ENCODE measurements at regions not wholly inside any gene's neighbourhood (a gene's known extent, or its start where the extent isn't known, plus 50 kb on each side); places are given as distances from the start of the nearest gene placed in this dataset.

DNA sequence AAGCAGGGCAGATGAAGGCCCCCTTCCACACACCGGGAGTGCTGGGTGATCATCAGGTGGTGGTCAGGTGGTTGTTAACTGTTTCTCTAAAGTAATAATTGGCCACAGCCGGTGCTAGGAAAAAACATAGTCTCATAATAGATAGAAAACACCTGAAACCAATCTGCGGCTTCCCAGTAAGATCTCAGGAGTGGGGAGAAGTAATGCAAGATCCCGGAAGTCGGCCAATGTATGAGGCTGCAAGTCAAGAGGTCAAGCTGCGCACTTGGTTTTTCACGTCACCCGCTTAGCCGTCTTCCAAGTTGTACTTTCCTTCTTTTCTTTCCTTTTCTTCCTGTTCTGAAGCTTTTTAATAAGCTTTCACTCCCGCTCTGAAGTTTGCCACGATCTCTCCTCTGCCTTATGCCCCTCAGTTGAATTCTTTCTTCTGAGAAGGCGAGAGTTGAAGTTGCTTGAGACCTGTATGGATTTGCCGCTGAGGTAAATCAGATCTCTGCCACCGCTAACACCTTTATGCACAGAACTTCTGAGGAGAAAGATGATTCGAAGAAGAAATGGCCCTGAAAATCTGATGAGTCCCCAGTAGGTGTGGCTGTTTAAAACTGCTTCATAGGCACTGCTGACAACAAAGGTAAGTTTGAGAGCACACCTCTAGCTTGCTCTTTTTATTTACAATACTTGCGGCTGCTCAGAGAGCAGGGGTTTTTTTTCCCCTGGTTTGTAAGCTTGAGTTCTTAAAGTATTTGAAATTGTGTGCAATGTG, 406.6 kb downstream of the FAM170A start:
- no peak for TF ChIP-seq EZH2 (IDR thresholded peaks at IDR 0.05; ENCODE audit: low read length)
- TF ChIP-seq, protein P1, sequence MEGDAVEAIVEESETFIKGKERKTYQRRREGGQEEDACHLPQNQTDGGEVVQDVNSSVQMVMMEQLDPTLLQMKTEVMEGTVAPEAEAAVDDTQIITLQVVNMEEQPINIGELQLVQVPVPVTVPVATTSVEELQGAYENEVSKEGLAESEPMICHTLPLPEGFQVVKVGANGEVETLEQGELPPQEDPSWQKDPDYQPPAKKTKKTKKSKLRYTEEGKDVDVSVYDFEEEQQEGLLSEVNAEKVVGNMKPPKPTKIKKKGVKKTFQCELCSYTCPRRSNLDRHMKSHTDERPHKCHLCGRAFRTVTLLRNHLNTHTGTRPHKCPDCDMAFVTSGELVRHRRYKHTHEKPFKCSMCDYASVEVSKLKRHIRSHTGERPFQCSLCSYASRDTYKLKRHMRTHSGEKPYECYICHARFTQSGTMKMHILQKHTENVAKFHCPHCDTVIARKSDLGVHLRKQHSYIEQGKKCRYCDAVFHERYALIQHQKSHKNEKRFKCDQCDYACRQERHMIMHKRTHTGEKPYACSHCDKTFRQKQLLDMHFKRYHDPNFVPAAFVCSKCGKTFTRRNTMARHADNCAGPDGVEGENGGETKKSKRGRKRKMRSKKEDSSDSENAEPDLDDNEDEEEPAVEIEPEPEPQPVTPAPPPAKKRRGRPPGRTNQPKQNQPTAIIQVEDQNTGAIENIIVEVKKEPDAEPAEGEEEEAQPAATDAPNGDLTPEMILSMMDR (optimal IDR thresholded peaks at IDR 0.05 in 1 of 3, IDR thresholded peaks at IDR 0.05 in 1 of 3, conservative IDR thresholded peaks at IDR 0.05 in 1 of 3; ENCODE audit: extremely low read depth in 1 of 3, insufficient read depth in 2 of 3, low read length in 3 of 3) = no peak
- no peaks in the 10 kb centered on the region for H3K27me3 ChIP-seq (ENCODE audit: control insufficient read depth, extremely low read depth, insufficient read depth, low read length)

GRCh38 chr5:120037451-120037850, 408.1 kb downstream of the FAM170A start:
- FAIRE-seq (no peak), DNase-seq (ENCODE audit: low read depth, low spot score) (no peak)
- Histone ChIP-seq H3K27me3 (ENCODE audit: control insufficient read depth, extremely low read depth, insufficient read depth, low read length) (no peaks in the 10 kb centered on the region), H3K9ac (ENCODE audit: control insufficient read depth, extremely low read depth, insufficient read depth, low read length) (no peak overlapping the region), H3K36me3 (ENCODE audit: control insufficient read depth in 2 of 2, extremely low read depth in 1 of 2, insufficient read depth in 2 of 2, low read length in 2 of 2) (no peaks in the 10 kb centered on the region), H3K27ac (ENCODE audit: control insufficient read depth, insufficient read depth, low read length) (no peak overlapping the region), H4K20me1 (ENCODE audit: control insufficient read depth, extremely low read depth, insufficient read depth, low read length) (no peaks in the 10 kb centered on the region), H3K79me2 (ENCODE audit: control insufficient read depth, insufficient read depth, low read length) (no peaks in the 10 kb centered on the region), H3K4me2 (ENCODE audit: control insufficient read depth, extremely low read depth, insufficient read depth, low read depth, low read length) (no peak overlapping the region), H2AFZ (ENCODE audit: control insufficient read depth, low read length) (no peak overlapping the region), H3K4me1 (ENCODE audit: control insufficient read depth, extremely low read depth, insufficient read depth, low read length) (no peaks in the 10 kb centered on the region), H3K9me1 (ENCODE audit: control insufficient read depth, extremely low read depth, insufficient read depth, low read length) (no peaks in the 10 kb centered on the region), H3K9me3 (ENCODE audit: control insufficient read depth, low read depth, low read length) (no peaks in the 10 kb centered on the region), H3K4me3 (ENCODE audit: control insufficient read depth in 2 of 3, extremely low read depth in 1 of 3, insufficient read depth in 2 of 3, low read depth in 1 of 3, low read length in 3 of 3) (no peak overlapping the region)
- dilution Hi-C loops (cut with MboI; ENCODE audit: extremely low pct_ligation_motif_present, low sequenced_read_pairs) = no loop called here
- no peak for TF ChIP-seq EZH2 (IDR thresholded peaks at IDR 0.05; ENCODE audit: low read length)
- TF ChIP-seq, protein P1 (optimal IDR thresholded peaks at IDR 0.05 in 1 of 3, IDR thresholded peaks at IDR 0.05 in 1 of 3, conservative IDR thresholded peaks at IDR 0.05 in 1 of 3; ENCODE audit: extremely low read depth in 1 of 3, insufficient read depth in 2 of 3, low read length in 3 of 3) = no peak

More for the DNA sequence above, 406.6 kb downstream of the FAM170A start:
- Histone ChIP-seq H3K9me3 (ENCODE audit: control insufficient read depth, low read depth, low read length) (no peaks in the 10 kb centered on the region), H3K9me1 (ENCODE audit: control insufficient read depth, extremely low read depth, insufficient read depth, low read length) (no peaks in the 10 kb centered on the region), H4K20me1 (ENCODE audit: control insufficient read depth, extremely low read depth, insufficient read depth, low read length) (no peaks in the 10 kb centered on the region), H3K4me2 (ENCODE audit: control insufficient read depth, extremely low read depth, insufficient read depth, low read depth, low read length) (no peak overlapping the region), H3K36me3 (ENCODE audit: control insufficient read depth in 2 of 2, extremely low read depth in 1 of 2, insufficient read depth in 2 of 2, low read length in 2 of 2) (no peaks in the 10 kb centered on the region), H3K4me1 (ENCODE audit: control insufficient read depth, extremely low read depth, insufficient read depth, low read length) (no peaks in the 10 kb centered on the region), H3K27ac (ENCODE audit: control insufficient read depth, insufficient read depth, low read length) (no peak overlapping the region), H3K79me2 (ENCODE audit: control insufficient read depth, insufficient read depth, low read length) (no peaks in the 10 kb centered on the region), H3K9ac (ENCODE audit: control insufficient read depth, extremely low read depth, insufficient read depth, low read length) (no peak overlapping the region), H2AFZ (ENCODE audit: control insufficient read depth, low read length) (no peak overlapping the region), H3K4me3 (ENCODE audit: control insufficient read depth in 2 of 3, extremely low read depth in 1 of 3, insufficient read depth in 2 of 3, low read depth in 1 of 3, low read length in 3 of 3) (no peak overlapping the region)
- FAIRE-seq (no peak), DNase-seq (ENCODE audit: low read depth, low spot score) (no peak)
- dilution Hi-C loops (cut with MboI; ENCODE audit: extremely low pct_ligation_motif_present, low sequenced_read_pairs) = no loop called here
